ENCODE measurements at regions not wholly inside any gene's neighbourhood (a gene's known extent, or its start where the extent isn't known, plus 50 kb on each side); places are given as distances from the start of the nearest gene placed in this dataset.

DNA sequence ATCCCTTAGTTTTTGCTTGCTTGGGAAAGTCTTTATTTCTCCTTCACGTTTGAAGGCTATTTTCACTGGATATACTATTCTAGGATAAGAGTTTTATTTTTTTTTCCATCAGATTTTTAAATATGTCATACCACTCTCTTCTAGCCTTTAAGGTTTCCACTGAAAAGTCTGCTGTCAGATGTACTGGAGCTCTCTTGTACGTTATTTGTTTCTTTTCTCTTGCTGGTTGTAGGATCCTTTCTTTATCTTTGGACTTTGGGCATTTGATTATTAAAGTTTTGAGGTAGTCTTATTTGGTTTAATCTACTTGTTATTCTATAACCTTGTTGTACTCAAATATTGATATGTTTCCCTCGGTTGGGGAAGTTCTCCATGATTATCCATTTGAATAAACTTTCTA is 848.4 kb upstream of the COX7C start:
- ChIA-PET CTCF (no interaction called here), POLR2A (ENCODE audit: low non-redundant PET) (no interaction called here)
- Histone ChIP-seq H3K27ac (ENCODE audit: low read depth, low read length, poor library complexity, severe bottlenecking) (no peak overlapping the region), H3K36me3 (ENCODE audit: insufficient read depth, low read length, poor library complexity, severe bottlenecking) (no peaks in the 10 kb centered on the region), H3K4me3 (ENCODE audit: low read depth, low read length, poor library complexity, severe bottlenecking) (no peak overlapping the region), H3K9me3 (ENCODE audit: low read depth, low read length, poor library complexity, severe bottlenecking) (peaks cover 4% of the 10 kb centered on the region), H3K4me1 (ENCODE audit: insufficient read depth, low read length, poor library complexity, severe bottlenecking) (no peaks in the 10 kb centered on the region), H3K27me3 (replicated peaks; ENCODE audit: insufficient read depth, low read depth, low read length, poor library complexity) (no peaks in the 10 kb centered on the region)
- intact Hi-C loops (cut with micrococcal nuclease; ENCODE audit: unreplicated experiment), result no loop called here
- BruUV-seq (replicated peaks), result no TSS peak
- TF ChIP-seq, protein P1, sequence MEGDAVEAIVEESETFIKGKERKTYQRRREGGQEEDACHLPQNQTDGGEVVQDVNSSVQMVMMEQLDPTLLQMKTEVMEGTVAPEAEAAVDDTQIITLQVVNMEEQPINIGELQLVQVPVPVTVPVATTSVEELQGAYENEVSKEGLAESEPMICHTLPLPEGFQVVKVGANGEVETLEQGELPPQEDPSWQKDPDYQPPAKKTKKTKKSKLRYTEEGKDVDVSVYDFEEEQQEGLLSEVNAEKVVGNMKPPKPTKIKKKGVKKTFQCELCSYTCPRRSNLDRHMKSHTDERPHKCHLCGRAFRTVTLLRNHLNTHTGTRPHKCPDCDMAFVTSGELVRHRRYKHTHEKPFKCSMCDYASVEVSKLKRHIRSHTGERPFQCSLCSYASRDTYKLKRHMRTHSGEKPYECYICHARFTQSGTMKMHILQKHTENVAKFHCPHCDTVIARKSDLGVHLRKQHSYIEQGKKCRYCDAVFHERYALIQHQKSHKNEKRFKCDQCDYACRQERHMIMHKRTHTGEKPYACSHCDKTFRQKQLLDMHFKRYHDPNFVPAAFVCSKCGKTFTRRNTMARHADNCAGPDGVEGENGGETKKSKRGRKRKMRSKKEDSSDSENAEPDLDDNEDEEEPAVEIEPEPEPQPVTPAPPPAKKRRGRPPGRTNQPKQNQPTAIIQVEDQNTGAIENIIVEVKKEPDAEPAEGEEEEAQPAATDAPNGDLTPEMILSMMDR (conservative IDR thresholded peaks at IDR 0.05; ENCODE audit: low read depth, low read length), result no peak
- no peak for TF ChIP-seq EZH2 (IDR thresholded peaks at IDR 0.05; ENCODE audit: borderline replicate concordance, low read depth, low read length, poor library complexity, severe bottlenecking)
- no peak for DNase-seq (ENCODE audit: low spot score)

DNA sequence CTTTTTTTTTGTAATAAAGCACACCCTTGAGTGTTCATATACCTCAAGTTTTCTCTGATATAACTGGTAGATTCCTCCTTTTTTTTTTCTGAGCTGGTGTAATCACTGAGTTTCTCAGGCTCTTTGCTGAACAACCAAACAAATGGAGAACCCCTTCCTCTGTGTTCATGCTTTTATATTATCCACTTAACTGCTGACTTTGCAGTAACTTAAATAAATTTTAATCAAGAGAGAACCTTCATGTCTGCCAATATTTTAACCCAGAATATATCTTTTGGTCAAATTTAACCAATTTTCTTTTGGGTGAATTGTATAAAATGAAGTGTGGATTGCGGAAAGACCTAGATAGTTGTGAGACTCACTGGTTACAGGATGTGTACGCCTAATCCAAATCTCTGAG is 833.0 kb upstream of the COX7C start:
- no peaks in the 10 kb centered on the region for H3K27me3 ChIP-seq (replicated peaks; ENCODE audit: insufficient read depth, low read depth, low read length, poor library complexity)
- no peaks in the 10 kb centered on the region for H3K36me3 ChIP-seq (ENCODE audit: insufficient read depth, low read length, poor library complexity, severe bottlenecking)
- no peak for DNase-seq (ENCODE audit: low spot score)
- TF ChIP-seq, protein P1 (conservative IDR thresholded peaks at IDR 0.05; ENCODE audit: low read depth, low read length), result no peak
- no peak for TF ChIP-seq EZH2 (IDR thresholded peaks at IDR 0.05; ENCODE audit: borderline replicate concordance, low read depth, low read length, poor library complexity, severe bottlenecking)
- intact Hi-C loops (cut with micrococcal nuclease; ENCODE audit: unreplicated experiment), result no loop called here
- ChIA-PET POLR2A (ENCODE audit: low non-redundant PET) (no interaction called here), CTCF (no interaction called here)
- no peak overlapping the region for H3K27ac ChIP-seq (ENCODE audit: low read depth, low read length, poor library complexity, severe bottlenecking)
- no peak overlapping the region for H3K4me3 ChIP-seq (ENCODE audit: low read depth, low read length, poor library complexity, severe bottlenecking)
- no peaks in the 10 kb centered on the region for H3K4me1 ChIP-seq (ENCODE audit: insufficient read depth, low read length, poor library complexity, severe bottlenecking)
- BruUV-seq (replicated peaks), result no TSS peak
- peaks cover 6% of the 10 kb centered on the region for H3K9me3 ChIP-seq (ENCODE audit: low read depth, low read length, poor library complexity, severe bottlenecking)

DNA sequence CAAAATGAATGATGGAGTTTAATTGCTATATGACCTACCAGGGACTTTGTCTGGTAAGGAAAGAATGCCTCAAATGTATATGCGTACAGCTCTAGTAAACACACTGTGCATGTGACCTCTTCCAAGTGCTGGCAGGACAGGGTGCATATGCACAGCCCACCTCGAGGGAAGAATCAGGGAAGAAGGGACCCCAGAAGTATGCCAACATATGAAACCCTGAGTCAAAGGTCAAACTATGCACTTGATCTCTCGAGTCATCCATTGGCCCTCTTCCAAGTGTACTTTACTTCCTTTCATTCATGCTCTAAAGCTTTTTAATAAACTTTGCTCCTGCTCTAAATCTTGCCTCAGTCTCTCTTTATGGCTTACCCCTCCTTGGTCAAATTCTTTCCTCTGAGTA is 804.6 kb upstream of the COX7C start:
- Histone ChIP-seq H3K4me1 (ENCODE audit: insufficient read depth, low read length, poor library complexity, severe bottlenecking) (no peaks in the 10 kb centered on the region), H3K27ac (ENCODE audit: low read depth, low read length, poor library complexity, severe bottlenecking) (no peak overlapping the region), H3K9me3 (ENCODE audit: low read depth, low read length, poor library complexity, severe bottlenecking) (no peaks in the 10 kb centered on the region), H3K36me3 (ENCODE audit: insufficient read depth, low read length, poor library complexity, severe bottlenecking) (no peaks in the 10 kb centered on the region), H3K4me3 (ENCODE audit: low read depth, low read length, poor library complexity, severe bottlenecking) (no peak overlapping the region), H3K27me3 (replicated peaks; ENCODE audit: insufficient read depth, low read depth, low read length, poor library complexity) (no peaks in the 10 kb centered on the region)
- POLR2A ChIA-PET (ENCODE audit: low non-redundant PET), result no interaction called here
- intact Hi-C loops (cut with micrococcal nuclease; ENCODE audit: unreplicated experiment), result no loop called here
- no TSS peak for BruUV-seq (replicated peaks)
- no peak for DNase-seq (ENCODE audit: low spot score)
- TF ChIP-seq, protein P1 (conservative IDR thresholded peaks at IDR 0.05; ENCODE audit: low read depth, low read length), result no peak
- no peak for TF ChIP-seq EZH2 (IDR thresholded peaks at IDR 0.05; ENCODE audit: borderline replicate concordance, low read depth, low read length, poor library complexity, severe bottlenecking)
- CTCF ChIA-PET, result no interaction called here

All from A673 (cell line).